Aorta (tissue), 5 donors: ENCODE measurements at regions not wholly inside any gene's neighbourhood (a gene's known extent, or its start where the extent isn't known, plus 50 kb on each side); places are given as distances from the start of the nearest gene placed in this dataset.

ENCODE experiments used
- ATAC-seq: fragments of 200-7000 bp; cut with Tn5 transposase; one replicate; pipeline ENCODE4 v1.9.1; 2022; ENCODE audit warnings: moderate library complexity; ENCODE audit not compliant: low FRiP score
- DNase-seq, 2 donors: peaks; one replicate each; pipeline ENCODE4 v3.0.0-alpha.2; 2020
- H3K27ac ChIP-seq, 2 donors: one replicate each; pipeline ENCODE4 v1.5.1; 2013; ENCODE audit warnings: low read length in 2 of 2, mild to moderate bottlenecking in 2 of 2, moderate library complexity in 2 of 2, control low read depth in 1 of 2, inconsistent platforms in 1 of 2, low read depth in 1 of 2
- H3K27me3 ChIP-seq, 2 donors: one replicate each; pipeline ENCODE4 v1.6.1; 2013; ENCODE audit warnings: control low read depth in 1 of 2, low read length in 1 of 2, mild to moderate bottlenecking in 1 of 2, moderate library complexity in 1 of 2; ENCODE audit not compliant: insufficient read depth in 2 of 2, control insufficient read depth in 1 of 2
- H3K36me3 ChIP-seq, 2 donors: one replicate each; pipeline ENCODE4 v1.6.1; 2013; ENCODE audit warnings: control low read depth in 1 of 2, low read length in 1 of 2, mild to moderate bottlenecking in 1 of 2; ENCODE audit not compliant: insufficient read depth in 2 of 2, control insufficient read depth in 1 of 2
- H3K4me1 ChIP-seq, 2 donors: one replicate each; pipeline ENCODE4 v1.6.1; 2013; ENCODE audit warnings: low read length in 2 of 2, control low read depth in 1 of 2, mild to moderate bottlenecking in 1 of 2, moderate library complexity in 1 of 2; ENCODE audit not compliant: insufficient read depth in 2 of 2, control insufficient read depth in 1 of 2
- H3K4me3 ChIP-seq, 2 donors: one replicate each; pipeline ENCODE4 v1.5.1; 2013; ENCODE audit warnings: low read length in 2 of 2, control low read depth in 1 of 2, mild to moderate bottlenecking in 1 of 2
- H3K9me3 ChIP-seq: one replicate; pipeline ENCODE4 v1.6.1; 2013; ENCODE audit warnings: mild to moderate bottlenecking, low read length; ENCODE audit not compliant: control insufficient read depth
- WGBS, 2 donors: extraction: QIAGEN DNeasy Blood & Tissue Kit; methylation state at CpG; one replicate each; pipeline ENCODE4 v1.1.7; 2013; 5-methylcytosine and 5-hydroxymethylcytosine counted together
- intact Hi-C, 2 donors: fragments of 100-400 bp; cut with DNase I; formaldehyde crosslinking; loops; one replicate each; pipeline versions ENCODE4 v1.14.2 to v1.15.0; 2022
- donor health status: healthy with polysubstance abuse.
- donor health status: Bipolar disorder and iron deficiency.
- donor health status: DM: no; HTN: no; CAD: no.
- donor health status: DM: no; HTN: no; CAD: no.
- donor health status: DM: yes; HTN: yes; CAD: no.

- H3K4me1 ChIP-seq = no peaks in the 10 kb centered on the region
- H3K27ac ChIP-seq = no peak overlapping the region
- H3K9me3 ChIP-seq = no peaks in the 10 kb centered on the region
- no peaks in the 10 kb centered on the region for H3K36me3 ChIP-seq
- DNase-seq (no peak), ATAC-seq (no peak)
- intact Hi-C loops = no loop called here
- no peak overlapping the region for H3K4me3 ChIP-seq
- no peaks in the 10 kb centered on the region for H3K27me3 ChIP-seq
These were observed 128.0 kb upstream of the FBXO11 start for GRCh38 chr2:48034295-48034694.

- 89 to 96% methylated on average over 2 of the region's 2 CpGs for WGBS, 2 donors
- DNase-seq (no peak), ATAC-seq (no peak)
- H3K4me3 ChIP-seq = no peak overlapping the region
- intact Hi-C loops = no loop called here
- no peaks in the 10 kb centered on the region for H3K27me3 ChIP-seq
- no peaks in the 10 kb centered on the region for H3K4me1 ChIP-seq
- H3K27ac ChIP-seq = no peak overlapping the region
- no peaks in the 10 kb centered on the region for H3K36me3 ChIP-seq
- H3K9me3 ChIP-seq = peaks cover 2% of the 10 kb centered on the region
These were observed 130.0 kb upstream of the FBXO11 start for GRCh38 chr2:48036312-48036711.

GRCh38 chr2:48039209-48039990 lies 133.1 kb upstream of the FBXO11 start:
- H3K4me1 ChIP-seq = no peaks in the 10 kb centered on the region
- DNase-seq (no peak), ATAC-seq (no peak)
- WGBS, 2 donors = 92 to 93% methylated on average over 3 of the region's 3 CpGs
- H3K9me3 ChIP-seq = peaks cover 2% of the 10 kb centered on the region
- H3K27ac ChIP-seq = no peak overlapping the region
- H3K36me3 ChIP-seq = no peaks in the 10 kb centered on the region
- intact Hi-C loops = no loop called here
- H3K27me3 ChIP-seq = no peaks in the 10 kb centered on the region
- no peak overlapping the region for H3K4me3 ChIP-seq

GRCh38 chr2:48043131-48043700 lies 136.9 kb upstream of the FBXO11 start:
- H3K9me3 ChIP-seq = peaks cover 2% of the 10 kb centered on the region
- DNase-seq (no peak), ATAC-seq (no peak)
- intact Hi-C loops = no loop called here
- no peaks in the 10 kb centered on the region for H3K4me1 ChIP-seq
- WGBS, 2 donors = 73 to 79% methylated on average over 4 of the region's 4 CpGs
- H3K36me3 ChIP-seq = no peaks in the 10 kb centered on the region
- no peak overlapping the region for H3K4me3 ChIP-seq
- H3K27ac ChIP-seq = no peak overlapping the region
- H3K27me3 ChIP-seq = no peaks in the 10 kb centered on the region

GRCh38 chr2:48043746-48044145 lies 137.4 kb upstream of the FBXO11 start:
- peaks cover 2% of the 10 kb centered on the region for H3K9me3 ChIP-seq
- 67 to 77% methylated on average over 3 of the region's 3 CpGs for WGBS, 2 donors
- DNase-seq (no peak), ATAC-seq (no peak)
- H3K27me3 ChIP-seq = no peaks in the 10 kb centered on the region
- H3K4me1 ChIP-seq = no peaks in the 10 kb centered on the region
- intact Hi-C loops = no loop called here
- no peaks in the 10 kb centered on the region for H3K36me3 ChIP-seq
- H3K27ac ChIP-seq = no peak overlapping the region
- no peak overlapping the region for H3K4me3 ChIP-seq

- H3K4me1 ChIP-seq = no peaks in the 10 kb centered on the region
- no peak overlapping the region for H3K27ac ChIP-seq
- ATAC-seq (no peak), DNase-seq (no peak)
- H3K27me3 ChIP-seq = no peaks in the 10 kb centered on the region
- WGBS, 2 donors = 75 to 84% methylated on average over 1 of the region's 1 CpG
- no peaks in the 10 kb centered on the region for H3K9me3 ChIP-seq
- intact Hi-C loops = no loop called here
- H3K36me3 ChIP-seq = no peaks in the 10 kb centered on the region
- no peak overlapping the region for H3K4me3 ChIP-seq
These were observed 139.3 kb upstream of the FBXO11 start for GRCh38 chr2:48045613-48046012.

GRCh38 chr2:48048476-48049171 lies 142.3 kb upstream of the FBXO11 start:
- WGBS, 2 donors = 87 to 92% methylated on average over 3 of the region's 3 CpGs
- ATAC-seq = peak; percentile 36

GRCh38 chr2:48049371-48049770 lies 143.1 kb upstream of the FBXO11 start:
- Histone ChIP-seq H3K4me1 (no peaks in the 10 kb centered on the region), H3K4me3 (no peak overlapping the region), H3K27me3 (no peaks in the 10 kb centered on the region), H3K36me3 (no peaks in the 10 kb centered on the region), H3K9me3 (no peaks in the 10 kb centered on the region), H3K27ac (no peak overlapping the region)
- 90% methylated on average over 2 of the region's 2 CpGs for WGBS, 2 donors
- ATAC-seq = no peak
- intact Hi-C loops = no loop called here
- DNase-seq = no peak

More at GRCh38 chr2:48048476-48049171, 142.3 kb upstream of the FBXO11 start:
- DNase-seq = no peak
- Histone ChIP-seq H3K27me3 (no peaks in the 10 kb centered on the region), H3K36me3 (no peaks in the 10 kb centered on the region), H3K27ac (no peak overlapping the region), H3K9me3 (no peaks in the 10 kb centered on the region), H3K4me3 (no peak overlapping the region), H3K4me1 (no peaks in the 10 kb centered on the region)
- intact Hi-C loops = no loop called here

- no peaks in the 10 kb centered on the region for H3K4me1 ChIP-seq
- 76 to 85% methylated on average over 5 of the region's 5 CpGs for WGBS, 2 donors
- DNase-seq (no peak), ATAC-seq (no peak)
- intact Hi-C loops = no loop called here
- no peak overlapping the region for H3K27ac ChIP-seq
- H3K9me3 ChIP-seq = no peaks in the 10 kb centered on the region
- H3K36me3 ChIP-seq = no peaks in the 10 kb centered on the region
- H3K4me3 ChIP-seq = no peak overlapping the region
- H3K27me3 ChIP-seq = no peaks in the 10 kb centered on the region
These were observed 144.4 kb upstream of the FBXO11 start for GRCh38 chr2:48050711-48051110.
